ENCODE measurements at regions not wholly inside any gene's neighbourhood (a gene's known extent, or its start where the extent isn't known, plus 50 kb on each side); places are given as distances from the start of the nearest gene placed in this dataset.

- no peak overlapping the region for H3K4me3 ChIP-seq
- WGBS, 4 donors = 66 to 78% (median 76%) methylated on average over 3 of the region's 3 CpGs
Measured at GRCh38 chr3:177692304-177692975, 495.2 kb upstream of the TBL1XR1 start.

GRCh38 chr3:177693616-177694264 is 496.5 kb upstream of the TBL1XR1 start:
- H3K9me3 ChIP-seq (replicated peaks in 1 of 3) = no peaks in the 10 kb centered on the region
- H3K27ac ChIP-seq = no peak overlapping the region
- H3K4me1 ChIP-seq (replicated peaks in 1 of 2) = no peaks in the 10 kb centered on the region
- no peak overlapping the region for H3K4me3 ChIP-seq
- H3K27me3 ChIP-seq = no peaks in the 10 kb centered on the region
- intact Hi-C loops (cut with DNase I) = no loop called here
- WGBS, 4 donors = 81 to 84% (median 83%) methylated on average over 4 of the region's 4 CpGs
- no peaks in the 10 kb centered on the region for H3K36me3 ChIP-seq (replicated peaks in 1 of 2)
- TF ChIP-seq POLR2A (IDR thresholded peaks at IDR 0.05) = no peak
- no peak for TF ChIP-seq CTCF (IDR thresholded peaks at IDR 0.05)
- no peak for DNase-seq

More at GRCh38 chr3:177692304-177692975, 495.2 kb upstream of the TBL1XR1 start:
- H3K36me3 ChIP-seq (replicated peaks in 1 of 2) = no peaks in the 10 kb centered on the region
- no peak for TF ChIP-seq CTCF (IDR thresholded peaks at IDR 0.05)
- no peak for TF ChIP-seq POLR2A (IDR thresholded peaks at IDR 0.05)
- H3K27me3 ChIP-seq = no peaks in the 10 kb centered on the region
- DNase-seq = no peak
- no peaks in the 10 kb centered on the region for H3K9me3 ChIP-seq (replicated peaks in 1 of 3)
- no peaks in the 10 kb centered on the region for H3K4me1 ChIP-seq (replicated peaks in 1 of 2)
- no peak overlapping the region for H3K27ac ChIP-seq
- intact Hi-C loops (cut with DNase I) = no loop called here

- H3K4me3 ChIP-seq = no peak overlapping the region
- H3K27ac ChIP-seq = no peak overlapping the region
- H3K9me3 ChIP-seq (replicated peaks in 1 of 3) = no peaks in the 10 kb centered on the region
- DNase-seq = no peak
- H3K4me1 ChIP-seq (replicated peaks in 1 of 2) = no peaks in the 10 kb centered on the region
- intact Hi-C loops (cut with DNase I) = no loop called here
- 33 to 44% (median 41%) methylated on average over 3 of the region's 3 CpGs for WGBS, 4 donors
- TF ChIP-seq CTCF (IDR thresholded peaks at IDR 0.05) (no peak), POLR2A (IDR thresholded peaks at IDR 0.05) (no peak)
- H3K36me3 ChIP-seq (replicated peaks in 1 of 2) = no peaks in the 10 kb centered on the region
- no peaks in the 10 kb centered on the region for H3K27me3 ChIP-seq
Measured at GRCh38 chr3:177694316-177694715, 497.0 kb upstream of the TBL1XR1 start.

GRCh38 chr3:177694951-177695350 is 497.7 kb upstream of the TBL1XR1 start:
- no peaks in the 10 kb centered on the region for H3K27me3 ChIP-seq
- H3K27ac ChIP-seq = no peak overlapping the region
- 82 to 90% (median 86%) methylated on average over 1 of the region's 1 CpG for WGBS, 4 donors
- H3K9me3 ChIP-seq (replicated peaks in 1 of 3) = no peaks in the 10 kb centered on the region
- H3K4me3 ChIP-seq = no peak overlapping the region
- H3K4me1 ChIP-seq (replicated peaks in 1 of 2) = no peaks in the 10 kb centered on the region
- DNase-seq = no peak
- TF ChIP-seq POLR2A (IDR thresholded peaks at IDR 0.05) (no peak), CTCF (IDR thresholded peaks at IDR 0.05) (no peak)
- H3K36me3 ChIP-seq (replicated peaks in 1 of 2) = no peaks in the 10 kb centered on the region
- intact Hi-C loops (cut with DNase I) = no loop called here

Data from adrenal gland (tissue), 9 donors.